IMR-90 (cell line): ENCODE measurements at regions not wholly inside any gene's neighbourhood (a gene's known extent, or its start where the extent isn't known, plus 50 kb on each side); places are given as distances from the start of the nearest gene placed in this dataset.

ENCODE experiments used
- ATAC-seq: fragments of 200-7000 bp; cut with Tn5 transposase; 2 replicates; pipeline ENCODE4 v1.9.1; 2020; ENCODE audit warnings: low read depth, mild to moderate bottlenecking, moderate library complexity
- BruUV-seq: library from RNA; stranded (reverse); fragments of 400-500 nt; replicated peaks from 2 replicates; lab custom pipeline; 2021; lab: Mats Ljungman, UMichigan
- CTCF ChIA-PET: fragments of 300-600 bp; formaldehyde crosslinking; extraction: SDS; loops from one replicate; lab custom pipeline; 2021; ENCODE audit warnings: antibody characterized with exemption; lab: Yijun Ruan, JAX
- POLR2A ChIA-PET: fragments of 300-600 bp; sonication (Branson Sonifier 250); formaldehyde crosslinking; loops from one replicate; lab custom pipeline; 2022; ENCODE audit warnings: antibody characterized with exemption; ENCODE audit not compliant: unreplicated experiment; lab: Charles Lee
- DNase-seq: peaks from one replicate; pipeline ENCODE4 v3.0.0; 2013
- H2AFZ ChIP-seq: replicated peaks from 2 replicates; pipeline ENCODE3; 2013; ENCODE audit warnings: low read length, mild to moderate bottlenecking; ENCODE audit not compliant: poor library complexity
- H2AK5ac ChIP-seq: 2 replicates; pipeline ENCODE4 v1.6.1; 2013; ENCODE audit warnings: low read depth, low read length, inconsistent platforms
- H2AK9ac ChIP-seq: replicated peaks from 2 replicates; pipeline ENCODE3; 2013; ENCODE audit warnings: mild to moderate bottlenecking, low read depth, low read length, moderate library complexity; ENCODE audit not compliant: poor library complexity
- H2BK120ac ChIP-seq: 2 replicates; pipeline ENCODE4 v1.6.1; 2013; ENCODE audit warnings: low read depth, low read length, inconsistent platforms
- H2BK15ac ChIP-seq: 3 replicates; pipeline ENCODE4 v1.6.1; 2013; ENCODE audit warnings: low read depth, low read length, inconsistent platforms
- H2BK20ac ChIP-seq: 2 replicates; pipeline ENCODE4 v1.6.1; 2013; ENCODE audit warnings: low read depth, mild to moderate bottlenecking, inconsistent platforms, low read length, moderate library complexity
- H2BK5ac ChIP-seq: 2 replicates; pipeline ENCODE4 v1.6.1; 2013; ENCODE audit warnings: mild to moderate bottlenecking, low read depth, low read length, inconsistent platforms; ENCODE audit not compliant: poor library complexity, severe bottlenecking
- H3K14ac ChIP-seq: replicated peaks from 2 replicates; pipeline ENCODE4 v1.6.1; 2013; ENCODE audit warnings: low read depth, low read length, inconsistent platforms
- H3K18ac ChIP-seq: 2 replicates; pipeline ENCODE4 v1.6.1; 2013; ENCODE audit warnings: low read depth, low read length, control low read depth
- H3K23ac ChIP-seq: 2 replicates; pipeline ENCODE4 v1.6.1; 2013; ENCODE audit warnings: low read depth, low read length, inconsistent platforms
- H3K27ac ChIP-seq: 2 replicates; pipeline ENCODE4 v1.5.1; 2013; ENCODE audit warnings: mild to moderate bottlenecking, control low read depth, low read length; ENCODE audit not compliant: insufficient read depth
- H3K27me3 ChIP-seq: 2 replicates; pipeline ENCODE4 v1.6.1; 2013; ENCODE audit warnings: low read length; ENCODE audit not compliant: control insufficient read depth, insufficient read depth
- H3K36me3 ChIP-seq: 2 replicates; pipeline ENCODE4 v1.6.1; 2013; ENCODE audit warnings: low read length, mixed read lengths; ENCODE audit not compliant: control insufficient read depth, insufficient read depth
- H3K4ac ChIP-seq: 2 replicates; pipeline ENCODE4 v1.6.1; 2013; ENCODE audit warnings: low read depth, low read length, inconsistent platforms
- H3K4me1 ChIP-seq: 2 replicates; pipeline ENCODE4 v1.6.1; 2013; ENCODE audit warnings: low read length, mixed read lengths; ENCODE audit not compliant: control insufficient read depth, insufficient read depth
- H3K4me2 ChIP-seq: 2 replicates; pipeline ENCODE4 v1.6.1; 2013; ENCODE audit warnings: low read depth, mild to moderate bottlenecking, control low read depth, low read length, moderate library complexity
- H3K4me3 ChIP-seq: 2 replicates; pipeline ENCODE4 v1.5.1; 2013; ENCODE audit warnings: low read depth, mild to moderate bottlenecking, control low read depth, low read length, moderate library complexity; ENCODE audit not compliant: insufficient read depth
- H3K56ac ChIP-seq: 2 replicates; pipeline ENCODE4 v1.6.1; 2013; ENCODE audit warnings: low read length, inconsistent platforms; ENCODE audit not compliant: insufficient read depth; ENCODE audit errors: extremely low read depth
- H3K79me1 ChIP-seq, 2 experiments: 2 replicates each; pipeline ENCODE4 v1.6.1; 2013; ENCODE audit warnings: low read length in 2 of 2, inconsistent platforms in 1 of 2, low read depth in 1 of 2
- H3K9ac ChIP-seq: 2 replicates; pipeline ENCODE4 v1.6.1; 2013; ENCODE audit warnings: low read depth, low read length, control low read depth
- H3K9me1 ChIP-seq: 2 replicates; pipeline ENCODE4 v1.6.1; 2013; ENCODE audit warnings: low read length, inconsistent platforms; ENCODE audit not compliant: insufficient read depth
- H3K9me3 ChIP-seq: 2 replicates; pipeline ENCODE4 v1.6.1; 2013; ENCODE audit warnings: low read length; ENCODE audit not compliant: control insufficient read depth, insufficient read depth
- H4K20me1 ChIP-seq: 2 replicates; pipeline ENCODE4 v1.6.1; 2013; ENCODE audit warnings: low read length, inconsistent platforms; ENCODE audit not compliant: insufficient read depth
- H4K5ac ChIP-seq: 2 replicates; pipeline ENCODE4 v1.6.1; 2013; ENCODE audit warnings: mild to moderate bottlenecking, low read depth, low read length, control low read depth
- H4K8ac ChIP-seq, 2 experiments: 2 replicates each; pipeline ENCODE4 v1.6.1; 2013; ENCODE audit warnings: low read depth in 2 of 2, low read length in 2 of 2, control low read depth in 1 of 2, inconsistent platforms in 1 of 2
- H4K91ac ChIP-seq: 2 replicates; pipeline ENCODE4 v1.6.1; 2013; ENCODE audit warnings: low read depth, low read length, inconsistent platforms; ENCODE audit not compliant: insufficient read depth
- BHLHE40 ChIP-seq: fragments of 150-350 bp; IDR thresholded peaks from 2 replicates; pipeline ENCODE4 v1.6.1; 2016; ENCODE audit warnings: mild to moderate bottlenecking, low read depth, low read length
- CEBPB ChIP-seq: IDR thresholded peaks from 2 replicates; pipeline ENCODE4 v1.6.1; 2012; ENCODE audit warnings: low read depth, low read length, improper control_type of control experiment
- CHD1 ChIP-seq: IDR thresholded peaks from 2 replicates; pipeline ENCODE4 v1.6.1; 2012; ENCODE audit warnings: low read depth, low read length, improper control_type of control experiment
- FOS ChIP-seq: fragments of 150-350 bp; IDR thresholded peaks from 2 replicates; pipeline ENCODE4 v1.6.1; 2016; ENCODE audit warnings: low read depth, low read length
- MAFK ChIP-seq: IDR thresholded peaks from 2 replicates; pipeline ENCODE4 v1.6.1; 2012; ENCODE audit warnings: low read depth, low read length, improper control_type of control experiment
- MXI1 ChIP-seq: IDR thresholded peaks from 2 replicates; pipeline ENCODE4 v1.6.1; 2012; ENCODE audit warnings: low read depth, mild to moderate bottlenecking, low read length, moderate library complexity, borderline replicate concordance
- NFE2L2 ChIP-seq: fragments of 150-350 bp; IDR thresholded peaks from 2 replicates; pipeline ENCODE4 v1.6.1; 2016; ENCODE audit warnings: low read depth, mild to moderate bottlenecking, low read length
- POLR2A ChIP-seq: IDR thresholded peaks from 2 replicates; pipeline ENCODE4 v1.6.1; 2012; ENCODE audit warnings: mild to moderate bottlenecking, low read depth, low read length
- RAD21 ChIP-seq: IDR thresholded peaks from 2 replicates; pipeline ENCODE4 v1.6.1; 2012; ENCODE audit warnings: low read length, improper control_type of control experiment
- RCOR1 ChIP-seq: IDR thresholded peaks from 2 replicates; pipeline ENCODE4 v1.6.1; 2012; ENCODE audit warnings: mild to moderate bottlenecking, low read length, improper control_type of control experiment; ENCODE audit not compliant: insufficient replicate concordance
- RFX5 ChIP-seq: IDR thresholded peaks from 2 replicates; pipeline ENCODE4 v1.8.0; 2012; ENCODE audit warnings: low read depth, mild to moderate bottlenecking, low read length, moderate library complexity
- SMC3 ChIP-seq: fragments of 150-350 bp; IDR thresholded peaks from 2 replicates; pipeline ENCODE4 v1.6.1; 2016; ENCODE audit warnings: low read depth, mild to moderate bottlenecking, antibody characterized with exemption, low read length, moderate library complexity
- USF2 ChIP-seq: fragments of 150-350 bp; IDR thresholded peaks from 2 replicates; pipeline ENCODE4 v1.6.1; 2017; ENCODE audit warnings: mild to moderate bottlenecking, antibody characterized with exemption, low read length, low read depth
- WGBS, 2 experiments: methylation state at CpG; one replicate each; pipeline versions ENCODE4 v1.1.5 to v1.1.7; 2013; ENCODE audit warnings: missing lambda C conversion rate in 2 of 2; ENCODE audit not compliant: insufficient read length in 1 of 2; ENCODE audit errors: extremely low coverage in 2 of 2; 5-methylcytosine and 5-hydroxymethylcytosine counted together
- dilution Hi-C: fragments of 300-500 bp; cut with HindIII; formaldehyde crosslinking; loops from one replicate; pipeline ENCODE4 v1.14.3; 2018; ENCODE audit warnings: low sequenced_read_pairs; ENCODE audit not compliant: unreplicated experiment
- in situ Hi-C: fragments of 300-500 bp; cut with MboI; formaldehyde crosslinking; loops from 3 replicates; pipeline ENCODE4 v1.14.3; 2019; ENCODE audit warnings: low sequenced_read_pairs, inconsistent platforms, mixed read lengths
- intact Hi-C: fragments of 100-400 bp; cut with micrococcal nuclease; formaldehyde crosslinking; loops from 2 replicates; pipeline ENCODE4 v1.10.0; 2022
- TF ChIP-seq, protein P1 (sequence below): conservative IDR thresholded peaks from 2 replicates; pipeline ENCODE4 v1.5.1; 2012; ENCODE audit warnings: mild to moderate bottlenecking, low read depth, low read length, improper control_type of control experiment

GRCh38 chr2:151056870-151057269, 204.8 kb downstream of the RBM43 start:
- no peak overlapping the region for H3K4me3 ChIP-seq
- intact Hi-C loops = loop anchor here (10.0 kb wide), 1 partner anchor 1462 kb away; no protein-coding TSS in a partner anchor
- in situ Hi-C loops = loop anchor here (10.0 kb wide), 1 partner anchor 572 kb away; the partner anchor contains the start of gene RND3
- CTCF ChIA-PET = no interaction called here
- H3K9me1 ChIP-seq = no peaks in the 10 kb centered on the region
- H3K27me3 ChIP-seq = no peaks in the 10 kb centered on the region
- DNase-seq = no peak
- no peak overlapping the region for H3K4me2 ChIP-seq
- no peak overlapping the region for H3K9ac ChIP-seq
- no peak overlapping the region for H2AK5ac ChIP-seq
- no peak overlapping the region for H2BK5ac ChIP-seq
- no peak overlapping the region for H3K27ac ChIP-seq
- TF ChIP-seq MXI1 = no peak
- no peak for TF ChIP-seq MAFK
- TF ChIP-seq NFE2L2 = no peak
- no peak for TF ChIP-seq FOS
- no peak for TF ChIP-seq USF2
- TF ChIP-seq, protein P1, sequence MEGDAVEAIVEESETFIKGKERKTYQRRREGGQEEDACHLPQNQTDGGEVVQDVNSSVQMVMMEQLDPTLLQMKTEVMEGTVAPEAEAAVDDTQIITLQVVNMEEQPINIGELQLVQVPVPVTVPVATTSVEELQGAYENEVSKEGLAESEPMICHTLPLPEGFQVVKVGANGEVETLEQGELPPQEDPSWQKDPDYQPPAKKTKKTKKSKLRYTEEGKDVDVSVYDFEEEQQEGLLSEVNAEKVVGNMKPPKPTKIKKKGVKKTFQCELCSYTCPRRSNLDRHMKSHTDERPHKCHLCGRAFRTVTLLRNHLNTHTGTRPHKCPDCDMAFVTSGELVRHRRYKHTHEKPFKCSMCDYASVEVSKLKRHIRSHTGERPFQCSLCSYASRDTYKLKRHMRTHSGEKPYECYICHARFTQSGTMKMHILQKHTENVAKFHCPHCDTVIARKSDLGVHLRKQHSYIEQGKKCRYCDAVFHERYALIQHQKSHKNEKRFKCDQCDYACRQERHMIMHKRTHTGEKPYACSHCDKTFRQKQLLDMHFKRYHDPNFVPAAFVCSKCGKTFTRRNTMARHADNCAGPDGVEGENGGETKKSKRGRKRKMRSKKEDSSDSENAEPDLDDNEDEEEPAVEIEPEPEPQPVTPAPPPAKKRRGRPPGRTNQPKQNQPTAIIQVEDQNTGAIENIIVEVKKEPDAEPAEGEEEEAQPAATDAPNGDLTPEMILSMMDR = no peak
- TF ChIP-seq BHLHE40 = no peak
- no peak for TF ChIP-seq RFX5
- no peak for TF ChIP-seq CEBPB
- no peak for TF ChIP-seq RAD21
- no peak for TF ChIP-seq CHD1
- TF ChIP-seq SMC3 = no peak
- TF ChIP-seq RCOR1 = no peak
- no peak for TF ChIP-seq POLR2A
- no TSS peak for BruUV-seq
- no peak overlapping the region for H4K5ac ChIP-seq
- dilution Hi-C loops = no loop called here
- no peaks in the 10 kb centered on the region for H3K9me3 ChIP-seq
- H2AK9ac ChIP-seq = no peak overlapping the region
- no peak overlapping the region for H2BK20ac ChIP-seq
- no peak overlapping the region for H4K8ac ChIP-seq
- WGBS, 2 experiments = no CpG with 5 or more reads among the region's 1 CpG
- no peak overlapping the region for H4K91ac ChIP-seq
- ATAC-seq = no peak
- POLR2A ChIA-PET = no interaction called here
- no peak overlapping the region for H2BK15ac ChIP-seq
- no peak overlapping the region for H3K14ac ChIP-seq
- H3K4me1 ChIP-seq = no peaks in the 10 kb centered on the region
- H3K4ac ChIP-seq = no peak overlapping the region
- no peak overlapping the region for H3K18ac ChIP-seq
- H4K20me1 ChIP-seq = no peaks in the 10 kb centered on the region
- no peak overlapping the region for H2BK120ac ChIP-seq
- no peaks in the 10 kb centered on the region for H3K36me3 ChIP-seq
- H3K56ac ChIP-seq = no peak overlapping the region
- no peaks in the 10 kb centered on the region for H3K79me1 ChIP-seq
- no peak overlapping the region for H3K23ac ChIP-seq
- no peak overlapping the region for H2AFZ ChIP-seq
